Choroid plexus epithelial cell (primary cell): ENCODE measurements at regions not wholly inside any gene's neighbourhood (a gene's known extent, or its start where the extent isn't known, plus 50 kb on each side); places are given as distances from the start of the nearest gene placed in this dataset.

Source experiments
- DNase-seq: peaks from one replicate; pipeline ENCODE4 v3.0.0-alpha.2; 2010; ENCODE audit warnings: low read depth
- H3K4me3 ChIP-seq: 2 replicates; pipeline ENCODE4 v1.5.1; 2011; ENCODE audit warnings: low read depth, mild to moderate bottlenecking, control low read depth, low read length, moderate library complexity
- TF ChIP-seq, protein P1 (sequence below): conservative IDR thresholded peaks from 2 replicates; pipeline ENCODE4 v1.5.1; 2011; ENCODE audit warnings: low read depth, mild to moderate bottlenecking, control low read depth, inconsistent platforms, low read length, moderate library complexity

DNA sequence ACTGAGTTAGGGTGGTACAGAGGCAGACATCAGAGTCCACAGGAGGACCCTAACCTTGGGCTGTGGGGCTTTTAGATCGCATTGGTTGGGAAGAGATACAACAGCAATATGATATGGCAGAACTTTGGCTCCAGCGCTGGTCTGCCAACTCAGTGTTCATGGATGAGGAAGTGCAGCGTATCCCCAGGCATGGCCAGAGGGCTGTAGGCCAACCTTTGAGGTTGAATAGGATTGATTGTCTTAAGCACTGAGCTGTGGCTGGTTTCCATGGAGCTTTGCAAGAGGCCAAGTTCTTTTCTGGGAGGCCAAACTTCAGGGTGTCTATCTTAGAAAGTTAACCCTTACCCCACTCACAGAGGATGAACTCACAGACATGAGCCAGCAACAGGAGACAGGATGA, 144.1 kb upstream of the TMTC4 start:
- DNase-seq, result no peak
- TF ChIP-seq, protein P1, sequence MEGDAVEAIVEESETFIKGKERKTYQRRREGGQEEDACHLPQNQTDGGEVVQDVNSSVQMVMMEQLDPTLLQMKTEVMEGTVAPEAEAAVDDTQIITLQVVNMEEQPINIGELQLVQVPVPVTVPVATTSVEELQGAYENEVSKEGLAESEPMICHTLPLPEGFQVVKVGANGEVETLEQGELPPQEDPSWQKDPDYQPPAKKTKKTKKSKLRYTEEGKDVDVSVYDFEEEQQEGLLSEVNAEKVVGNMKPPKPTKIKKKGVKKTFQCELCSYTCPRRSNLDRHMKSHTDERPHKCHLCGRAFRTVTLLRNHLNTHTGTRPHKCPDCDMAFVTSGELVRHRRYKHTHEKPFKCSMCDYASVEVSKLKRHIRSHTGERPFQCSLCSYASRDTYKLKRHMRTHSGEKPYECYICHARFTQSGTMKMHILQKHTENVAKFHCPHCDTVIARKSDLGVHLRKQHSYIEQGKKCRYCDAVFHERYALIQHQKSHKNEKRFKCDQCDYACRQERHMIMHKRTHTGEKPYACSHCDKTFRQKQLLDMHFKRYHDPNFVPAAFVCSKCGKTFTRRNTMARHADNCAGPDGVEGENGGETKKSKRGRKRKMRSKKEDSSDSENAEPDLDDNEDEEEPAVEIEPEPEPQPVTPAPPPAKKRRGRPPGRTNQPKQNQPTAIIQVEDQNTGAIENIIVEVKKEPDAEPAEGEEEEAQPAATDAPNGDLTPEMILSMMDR, result no peak
- no peak overlapping the region for H3K4me3 ChIP-seq

DNA sequence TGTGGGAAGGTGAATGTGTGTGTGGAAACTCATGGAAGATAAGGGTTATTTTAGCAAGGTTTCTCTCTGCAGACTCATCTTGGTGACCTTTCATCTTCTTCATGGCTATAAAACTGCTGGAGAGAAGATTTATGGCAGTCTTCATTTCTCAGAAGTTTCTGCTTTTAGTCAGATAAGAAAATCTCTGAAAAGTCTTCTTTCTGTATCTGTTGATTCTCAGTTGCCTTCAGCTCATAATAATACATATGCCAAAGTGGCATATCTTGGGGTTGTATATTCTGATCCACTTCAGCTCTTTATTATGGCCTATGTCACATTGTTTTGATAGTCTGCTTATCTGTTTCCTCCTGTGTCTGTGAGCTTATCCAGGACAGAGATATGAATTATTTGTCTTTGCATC, 143.3 kb upstream of the TMTC4 start:
- H3K4me3 ChIP-seq, result no peak overlapping the region
- DNase-seq, result no peak
- TF ChIP-seq, protein P1, result no peak

DNA sequence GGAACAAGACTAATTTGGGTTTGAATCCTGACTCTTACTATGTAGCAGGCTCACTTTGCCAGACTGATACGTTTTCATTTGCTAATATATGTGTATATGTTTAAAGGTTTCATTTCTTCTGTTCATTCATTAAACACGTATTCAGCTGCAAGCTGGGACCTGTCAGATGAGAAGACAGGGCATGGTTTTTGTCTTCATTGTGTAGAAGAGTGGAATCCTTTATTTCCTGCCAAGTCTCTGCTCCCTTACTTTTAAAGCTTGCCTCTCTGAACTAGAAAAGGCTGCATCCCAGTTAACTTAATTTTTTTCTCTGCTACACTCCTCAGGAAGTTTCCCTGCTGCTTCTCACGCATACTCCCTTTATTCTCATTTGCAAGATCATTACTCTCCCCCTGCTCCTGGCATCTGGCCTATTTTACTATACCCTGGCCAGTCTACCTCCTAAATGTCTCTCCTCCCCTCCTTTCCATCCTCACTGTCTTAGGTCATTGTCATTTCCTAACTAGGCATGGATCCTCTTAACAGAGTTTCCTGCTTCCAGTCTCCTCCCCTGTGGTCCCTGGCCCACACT, 141.0 kb upstream of the TMTC4 start:
- H3K4me3 ChIP-seq, result no peak overlapping the region
- DNase-seq, result no peak
- TF ChIP-seq, protein P1, result no peak

DNA sequence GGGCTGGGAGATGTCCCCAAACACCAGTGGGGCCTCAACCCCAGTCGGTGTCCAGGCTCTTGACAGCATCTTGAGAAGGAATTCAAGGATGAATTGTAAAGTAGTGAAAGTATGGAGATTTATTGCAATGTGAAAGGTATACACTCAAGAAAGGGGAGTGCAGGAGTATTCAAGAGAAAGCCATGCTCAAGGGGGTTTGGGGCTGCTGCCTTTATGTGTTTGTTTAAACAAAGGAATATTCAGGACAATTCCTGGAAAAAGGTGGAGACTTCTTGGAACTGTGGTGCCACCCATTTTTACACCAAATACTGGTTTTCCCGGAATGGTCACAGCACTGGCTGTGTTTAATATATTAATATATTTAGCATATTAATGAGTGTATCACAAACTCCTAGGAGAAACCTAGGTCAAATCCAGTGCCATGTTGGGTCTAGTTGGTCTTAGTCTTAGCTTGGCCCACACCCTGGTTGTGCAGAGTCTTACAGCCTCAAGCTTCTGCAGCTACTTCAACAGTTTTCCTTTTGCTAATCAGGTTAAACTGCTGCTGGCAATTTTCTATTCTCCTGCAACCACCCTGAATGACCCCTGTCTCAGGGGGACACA, 138.5 kb upstream of the TMTC4 start:
- TF ChIP-seq, protein P1, result no peak
- DNase-seq, result no peak
- no peak overlapping the region for H3K4me3 ChIP-seq

DNA sequence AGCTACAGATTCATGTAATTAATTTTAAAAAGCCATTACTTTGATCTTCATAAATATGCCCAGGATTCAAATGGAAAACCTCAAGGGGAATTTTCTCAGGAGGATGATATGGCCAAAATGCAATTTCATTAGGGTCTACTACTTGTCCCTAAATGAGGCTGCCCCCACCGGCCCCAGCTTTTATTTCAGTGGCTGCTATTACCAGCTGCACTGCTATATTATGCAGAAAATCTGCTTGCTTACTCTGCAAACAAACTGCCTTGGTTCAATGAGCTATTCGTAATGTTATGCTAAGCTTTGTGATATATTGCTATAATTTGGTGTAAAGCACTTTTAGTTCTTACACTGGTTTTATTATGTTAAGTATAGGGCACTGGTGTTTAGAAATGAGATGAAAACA, 137.3 kb upstream of the TMTC4 start:
- TF ChIP-seq, protein P1, result no peak
- DNase-seq, result no peak
- H3K4me3 ChIP-seq, result no peak overlapping the region

DNA sequence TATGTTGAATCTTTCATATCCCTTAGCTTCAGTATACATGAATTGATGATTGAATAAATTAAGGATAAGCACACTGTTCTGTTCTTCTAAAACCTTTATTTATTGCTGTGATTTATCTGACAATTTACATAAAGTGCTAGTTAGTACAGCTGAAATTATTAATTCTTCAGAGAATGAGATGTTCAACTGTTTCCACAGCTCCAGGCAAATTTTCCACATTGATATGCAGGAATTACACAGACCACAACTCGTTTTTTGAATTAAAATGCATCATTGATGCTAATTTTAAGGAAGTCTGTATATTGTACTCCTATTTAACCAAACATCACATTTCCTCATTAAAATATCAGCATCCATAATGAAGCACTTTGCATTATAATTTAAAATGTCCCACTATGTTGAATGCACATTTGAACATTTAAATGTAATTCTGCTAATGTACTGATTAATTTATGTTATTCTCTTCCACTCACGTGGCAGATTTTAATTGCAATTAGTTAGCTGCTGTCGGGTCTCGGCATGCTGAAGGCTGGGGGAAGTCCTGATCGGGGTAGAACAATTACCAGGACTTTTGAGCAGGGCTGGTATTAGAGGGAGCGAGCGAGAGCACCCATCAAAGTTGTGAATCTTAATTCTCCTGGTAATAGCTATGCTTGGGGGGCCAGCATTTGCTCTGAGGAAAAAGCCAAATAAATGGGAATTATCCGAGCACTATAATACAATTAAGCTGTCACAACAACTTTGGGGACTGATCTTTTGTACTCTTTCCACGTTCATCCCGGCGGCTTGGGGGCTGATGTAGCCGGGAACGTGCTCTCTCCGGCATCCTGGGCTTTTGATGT, 136.7 kb upstream of the TMTC4 start:
- no peak for DNase-seq
- no peak overlapping the region for H3K4me3 ChIP-seq
- TF ChIP-seq, protein P1, result no peak
